HepG2 (cell line): ENCODE measurements at regions not wholly inside any gene's neighbourhood (a gene's known extent, or its start where the extent isn't known, plus 50 kb on each side); places are given as distances from the start of the nearest gene placed in this dataset.

Experiments
- HDAC2 ChIP-seq: sonication (generic); formaldehyde crosslinking; IDR thresholded peaks from 2 replicates; pipeline ENCODE4 v1.4.0; 2020; ENCODE audit warnings: missing genetic modification reagents
- KLF16 ChIP-seq, 2 experiments: sonication (generic) in 1 of 2; formaldehyde crosslinking in 1 of 2; IDR thresholded peaks; 2 replicates each; pipeline versions ENCODE4 v1.6.1 to v1.8.0; 2016 to 2023; ENCODE audit warnings: missing genetic modification reagents in 2 of 2, missing compliant biosample characterization in 1 of 2
- MIXL1 ChIP-seq: IDR thresholded peaks from 2 replicates; pipeline ENCODE4 v1.6.1; 2016
- POGZ ChIP-seq: sonication (generic); formaldehyde crosslinking; IDR thresholded peaks from 2 replicates; pipeline ENCODE4 v1.4.0; 2020; ENCODE audit warnings: mild to moderate bottlenecking, missing genetic modification reagents
- SOX6 ChIP-seq, 2 experiments: fragments of 450-650 bp in 1 of 2; sonication (generic) in 1 of 2; formaldehyde crosslinking in 1 of 2; IDR thresholded peaks; 2 replicates each; pipeline versions ENCODE4 v1.4.0 to v1.6.1; 2017 to 2020; ENCODE audit warnings: antibody characterized with exemption in 1 of 2, mild to moderate bottlenecking in 1 of 2, missing genetic modification reagents in 1 of 2
- TBX2 ChIP-seq: sonication (generic); formaldehyde crosslinking; IDR thresholded peaks from 2 replicates; pipeline ENCODE4 v1.5.0; 2020; ENCODE audit warnings: missing genetic modification reagents, mild to moderate bottlenecking, borderline replicate concordance
- ZFX ChIP-seq: sonication (generic); formaldehyde crosslinking; IDR thresholded peaks from 2 replicates; pipeline ENCODE4 v1.4.0; 2020; ENCODE audit warnings: mild to moderate bottlenecking, low read depth, missing genetic modification reagents, moderate library complexity
- ZNF256 ChIP-seq: sonication (generic); formaldehyde crosslinking; conservative IDR thresholded peaks from 2 replicates; pipeline ENCODE4 v1.4.0; 2020; ENCODE audit warnings: missing genetic modification reagents
- ZNF768 ChIP-seq: sonication (generic); formaldehyde crosslinking; IDR thresholded peaks from 2 replicates; pipeline ENCODE4 v1.4.0; 2020; ENCODE audit warnings: missing genetic modification reagents
- TF ChIP-seq, protein P1 (sequence below): sonication (generic); formaldehyde crosslinking; IDR thresholded peaks from 2 replicates; pipeline ENCODE4 v1.9.0; 2021; ENCODE audit warnings: mild to moderate bottlenecking, missing genetic modification reagents
- TF ChIP-seq, protein P2 (sequence below): sonication (generic); formaldehyde crosslinking; IDR thresholded peaks from 2 replicates; pipeline ENCODE4 v1.9.0; 2021; ENCODE audit warnings: missing genetic modification reagents, borderline replicate concordance
- TF ChIP-seq, protein P3 (sequence below): sonication (generic); formaldehyde crosslinking; IDR thresholded peaks from 2 replicates; pipeline ENCODE4 v1.4.0; 2020; ENCODE audit warnings: missing genetic modification reagents
- TF ChIP-seq, protein P4 (sequence below): IDR thresholded peaks from 2 replicates; pipeline ENCODE4 v1.4.0; 2020; ENCODE audit warnings: mild to moderate bottlenecking, missing genetic modification reagents
- TF ChIP-seq, protein P5 (sequence below): fragments of 450-650 bp; IDR thresholded peaks from 2 replicates; pipeline ENCODE4 v1.6.1; 2017

DNA sequence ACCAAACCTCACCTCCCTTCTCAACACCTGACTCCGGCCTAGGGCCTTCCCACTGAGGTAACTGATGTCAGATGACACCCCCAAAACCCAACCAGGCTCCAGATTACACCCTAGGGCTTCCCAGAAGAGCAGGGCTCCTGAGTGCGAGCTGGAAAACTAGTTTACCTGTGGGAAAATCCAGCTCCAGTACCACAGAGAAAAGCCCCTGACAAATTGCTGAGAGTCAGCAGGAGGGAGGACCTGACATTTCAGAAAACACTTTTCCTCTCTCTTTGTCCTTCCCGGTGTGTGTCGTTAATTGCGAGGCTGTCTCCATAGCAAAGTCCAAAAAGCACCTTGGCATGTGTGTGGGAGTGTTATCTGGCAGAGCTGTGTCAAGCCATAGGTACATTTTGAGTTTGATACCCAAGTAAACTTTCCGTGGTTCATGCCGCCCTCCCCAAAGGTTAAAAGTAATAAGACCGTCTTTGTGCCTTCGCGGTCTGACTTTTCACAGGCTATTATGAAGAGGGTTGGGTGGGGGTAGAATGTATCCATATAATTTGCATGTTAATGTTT, 79.8 kb upstream of the FNDC3B start (continued):
- TF ChIP-seq ZFX (0 out of 2 replicates have a peak, but pooled peaks have one; percentile 37), POGZ (CRISPR knock-in tag) (0 out of 2 replicates have a peak, but pooled peaks have one; percentile 16), SOX6 (IDR thresholded peaks at IDR 0.05) (no peak), SOX6 (CRISPR knock-in tag; IDR thresholded peaks at IDR 0.05) (peak; percentile 31; the same call in 1 of the 2 replicates), ZNF768 (no peak), KLF16 (CRISPR knock-in tag; IDR thresholded peaks at IDR 0.05) (peak in 1 of 2 experiments; percentile 30; a peak in 1 of 4 replicates), HDAC2 (CRISPR knock-in tag) (peak; percentile 29; the same call in 1 of the 2 replicates), TBX2 (CRISPR knock-in tag) (peak; percentile 63), ZNF256 (CRISPR knock-in tag) (no peak), MIXL1 (CRISPR knock-in tag) (0 out of 2 replicates have a peak, but pooled peaks have one; percentile 55)
- TF ChIP-seq, protein P1, sequence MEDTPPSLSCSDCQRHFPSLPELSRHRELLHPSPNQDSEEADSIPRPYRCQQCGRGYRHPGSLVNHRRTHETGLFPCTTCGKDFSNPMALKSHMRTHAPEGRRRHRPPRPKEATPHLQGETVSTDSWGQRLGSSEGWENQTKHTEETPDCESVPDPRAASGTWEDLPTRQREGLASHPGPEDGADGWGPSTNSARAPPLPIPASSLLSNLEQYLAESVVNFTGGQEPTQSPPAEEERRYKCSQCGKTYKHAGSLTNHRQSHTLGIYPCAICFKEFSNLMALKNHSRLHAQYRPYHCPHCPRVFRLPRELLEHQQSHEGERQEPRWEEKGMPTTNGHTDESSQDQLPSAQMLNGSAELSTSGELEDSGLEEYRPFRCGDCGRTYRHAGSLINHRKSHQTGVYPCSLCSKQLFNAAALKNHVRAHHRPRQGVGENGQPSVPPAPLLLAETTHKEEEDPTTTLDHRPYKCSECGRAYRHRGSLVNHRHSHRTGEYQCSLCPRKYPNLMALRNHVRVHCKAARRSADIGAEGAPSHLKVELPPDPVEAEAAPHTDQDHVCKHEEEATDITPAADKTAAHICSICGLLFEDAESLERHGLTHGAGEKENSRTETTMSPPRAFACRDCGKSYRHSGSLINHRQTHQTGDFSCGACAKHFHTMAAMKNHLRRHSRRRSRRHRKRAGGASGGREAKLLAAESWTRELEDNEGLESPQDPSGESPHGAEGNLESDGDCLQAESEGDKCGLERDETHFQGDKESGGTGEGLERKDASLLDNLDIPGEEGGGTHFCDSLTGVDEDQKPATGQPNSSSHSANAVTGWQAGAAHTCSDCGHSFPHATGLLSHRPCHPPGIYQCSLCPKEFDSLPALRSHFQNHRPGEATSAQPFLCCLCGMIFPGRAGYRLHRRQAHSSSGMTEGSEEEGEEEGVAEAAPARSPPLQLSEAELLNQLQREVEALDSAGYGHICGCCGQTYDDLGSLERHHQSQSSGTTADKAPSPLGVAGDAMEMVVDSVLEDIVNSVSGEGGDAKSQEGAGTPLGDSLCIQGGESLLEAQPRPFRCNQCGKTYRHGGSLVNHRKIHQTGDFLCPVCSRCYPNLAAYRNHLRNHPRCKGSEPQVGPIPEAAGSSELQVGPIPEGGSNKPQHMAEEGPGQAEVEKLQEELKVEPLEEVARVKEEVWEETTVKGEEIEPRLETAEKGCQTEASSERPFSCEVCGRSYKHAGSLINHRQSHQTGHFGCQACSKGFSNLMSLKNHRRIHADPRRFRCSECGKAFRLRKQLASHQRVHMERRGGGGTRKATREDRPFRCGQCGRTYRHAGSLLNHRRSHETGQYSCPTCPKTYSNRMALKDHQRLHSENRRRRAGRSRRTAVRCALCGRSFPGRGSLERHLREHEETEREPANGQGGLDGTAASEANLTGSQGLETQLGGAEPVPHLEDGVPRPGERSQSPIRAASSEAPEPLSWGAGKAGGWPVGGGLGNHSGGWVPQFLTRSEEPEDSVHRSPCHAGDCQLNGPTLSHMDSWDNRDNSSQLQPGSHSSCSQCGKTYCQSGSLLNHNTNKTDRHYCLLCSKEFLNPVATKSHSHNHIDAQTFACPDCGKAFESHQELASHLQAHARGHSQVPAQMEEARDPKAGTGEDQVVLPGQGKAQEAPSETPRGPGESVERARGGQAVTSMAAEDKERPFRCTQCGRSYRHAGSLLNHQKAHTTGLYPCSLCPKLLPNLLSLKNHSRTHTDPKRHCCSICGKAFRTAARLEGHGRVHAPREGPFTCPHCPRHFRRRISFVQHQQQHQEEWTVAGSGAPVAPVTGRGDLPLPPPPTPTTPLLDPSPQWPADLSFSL, result peak; percentile 23; the same call in 1 of the 2 replicates
- TF ChIP-seq, protein P2, sequence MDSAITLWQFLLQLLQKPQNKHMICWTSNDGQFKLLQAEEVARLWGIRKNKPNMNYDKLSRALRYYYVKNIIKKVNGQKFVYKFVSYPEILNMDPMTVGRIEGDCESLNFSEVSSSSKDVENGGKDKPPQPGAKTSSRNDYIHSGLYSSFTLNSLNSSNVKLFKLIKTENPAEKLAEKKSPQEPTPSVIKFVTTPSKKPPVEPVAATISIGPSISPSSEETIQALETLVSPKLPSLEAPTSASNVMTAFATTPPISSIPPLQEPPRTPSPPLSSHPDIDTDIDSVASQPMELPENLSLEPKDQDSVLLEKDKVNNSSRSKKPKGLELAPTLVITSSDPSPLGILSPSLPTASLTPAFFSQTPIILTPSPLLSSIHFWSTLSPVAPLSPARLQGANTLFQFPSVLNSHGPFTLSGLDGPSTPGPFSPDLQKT (CRISPR knock-in tag), result no peak
- TF ChIP-seq, protein P3, sequence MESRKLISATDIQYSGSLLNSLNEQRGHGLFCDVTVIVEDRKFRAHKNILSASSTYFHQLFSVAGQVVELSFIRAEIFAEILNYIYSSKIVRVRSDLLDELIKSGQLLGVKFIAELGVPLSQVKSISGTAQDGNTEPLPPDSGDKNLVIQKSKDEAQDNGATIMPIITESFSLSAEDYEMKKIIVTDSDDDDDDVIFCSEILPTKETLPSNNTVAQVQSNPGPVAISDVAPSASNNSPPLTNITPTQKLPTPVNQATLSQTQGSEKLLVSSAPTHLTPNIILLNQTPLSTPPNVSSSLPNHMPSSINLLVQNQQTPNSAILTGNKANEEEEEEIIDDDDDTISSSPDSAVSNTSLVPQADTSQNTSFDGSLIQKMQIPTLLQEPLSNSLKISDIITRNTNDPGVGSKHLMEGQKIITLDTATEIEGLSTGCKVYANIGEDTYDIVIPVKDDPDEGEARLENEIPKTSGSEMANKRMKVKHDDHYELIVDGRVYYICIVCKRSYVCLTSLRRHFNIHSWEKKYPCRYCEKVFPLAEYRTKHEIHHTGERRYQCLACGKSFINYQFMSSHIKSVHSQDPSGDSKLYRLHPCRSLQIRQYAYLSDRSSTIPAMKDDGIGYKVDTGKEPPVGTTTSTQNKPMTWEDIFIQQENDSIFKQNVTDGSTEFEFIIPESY (CRISPR knock-in tag), result peak; percentile 50; the same call in 1 of the 2 replicates
- TF ChIP-seq, protein P4, sequence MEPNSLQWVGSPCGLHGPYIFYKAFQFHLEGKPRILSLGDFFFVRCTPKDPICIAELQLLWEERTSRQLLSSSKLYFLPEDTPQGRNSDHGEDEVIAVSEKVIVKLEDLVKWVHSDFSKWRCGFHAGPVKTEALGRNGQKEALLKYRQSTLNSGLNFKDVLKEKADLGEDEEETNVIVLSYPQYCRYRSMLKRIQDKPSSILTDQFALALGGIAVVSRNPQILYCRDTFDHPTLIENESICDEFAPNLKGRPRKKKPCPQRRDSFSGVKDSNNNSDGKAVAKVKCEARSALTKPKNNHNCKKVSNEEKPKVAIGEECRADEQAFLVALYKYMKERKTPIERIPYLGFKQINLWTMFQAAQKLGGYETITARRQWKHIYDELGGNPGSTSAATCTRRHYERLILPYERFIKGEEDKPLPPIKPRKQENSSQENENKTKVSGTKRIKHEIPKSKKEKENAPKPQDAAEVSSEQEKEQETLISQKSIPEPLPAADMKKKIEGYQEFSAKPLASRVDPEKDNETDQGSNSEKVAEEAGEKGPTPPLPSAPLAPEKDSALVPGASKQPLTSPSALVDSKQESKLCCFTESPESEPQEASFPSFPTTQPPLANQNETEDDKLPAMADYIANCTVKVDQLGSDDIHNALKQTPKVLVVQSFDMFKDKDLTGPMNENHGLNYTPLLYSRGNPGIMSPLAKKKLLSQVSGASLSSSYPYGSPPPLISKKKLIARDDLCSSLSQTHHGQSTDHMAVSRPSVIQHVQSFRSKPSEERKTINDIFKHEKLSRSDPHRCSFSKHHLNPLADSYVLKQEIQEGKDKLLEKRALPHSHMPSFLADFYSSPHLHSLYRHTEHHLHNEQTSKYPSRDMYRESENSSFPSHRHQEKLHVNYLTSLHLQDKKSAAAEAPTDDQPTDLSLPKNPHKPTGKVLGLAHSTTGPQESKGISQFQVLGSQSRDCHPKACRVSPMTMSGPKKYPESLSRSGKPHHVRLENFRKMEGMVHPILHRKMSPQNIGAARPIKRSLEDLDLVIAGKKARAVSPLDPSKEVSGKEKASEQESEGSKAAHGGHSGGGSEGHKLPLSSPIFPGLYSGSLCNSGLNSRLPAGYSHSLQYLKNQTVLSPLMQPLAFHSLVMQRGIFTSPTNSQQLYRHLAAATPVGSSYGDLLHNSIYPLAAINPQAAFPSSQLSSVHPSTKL (CRISPR knock-in tag), result peak; percentile 59
- TF ChIP-seq, protein P5, sequence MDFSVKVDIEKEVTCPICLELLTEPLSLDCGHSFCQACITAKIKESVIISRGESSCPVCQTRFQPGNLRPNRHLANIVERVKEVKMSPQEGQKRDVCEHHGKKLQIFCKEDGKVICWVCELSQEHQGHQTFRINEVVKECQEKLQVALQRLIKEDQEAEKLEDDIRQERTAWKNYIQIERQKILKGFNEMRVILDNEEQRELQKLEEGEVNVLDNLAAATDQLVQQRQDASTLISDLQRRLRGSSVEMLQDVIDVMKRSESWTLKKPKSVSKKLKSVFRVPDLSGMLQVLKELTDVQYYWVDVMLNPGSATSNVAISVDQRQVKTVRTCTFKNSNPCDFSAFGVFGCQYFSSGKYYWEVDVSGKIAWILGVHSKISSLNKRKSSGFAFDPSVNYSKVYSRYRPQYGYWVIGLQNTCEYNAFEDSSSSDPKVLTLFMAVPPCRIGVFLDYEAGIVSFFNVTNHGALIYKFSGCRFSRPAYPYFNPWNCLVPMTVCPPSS, result no peak
